SU-DHL-6 (cell line): ENCODE measurements at regions not wholly inside any gene's neighbourhood (a gene's known extent, or its start where the extent isn't known, plus 50 kb on each side); places are given as distances from the start of the nearest gene placed in this dataset.

Source experiments
- H2AFZ ChIP-seq: fragments of 200-600 bp; sonication (generic); 2 replicates; pipeline ENCODE4 v1.6.1; 2014; ENCODE audit warnings: low read depth, mild to moderate bottlenecking, moderate library complexity, mixed read lengths, antibody characterized with exemption, low read length; ENCODE audit not compliant: severe bottlenecking
- H3F3A ChIP-seq: fragments of 200-600 bp; shearing (Covaris generic); 2 replicates; pipeline ENCODE4 v1.6.0; 2016; ENCODE audit warnings: antibody characterized with exemption, mild to moderate bottlenecking; ENCODE audit not compliant: insufficient read depth
- H3K27ac ChIP-seq: fragments of 200-600 bp; sonication (generic); 2 replicates; pipeline ENCODE4 v1.5.1; 2016; ENCODE audit warnings: low read depth, mild to moderate bottlenecking, low read length, moderate library complexity, mixed read lengths
- H3K27me3 ChIP-seq: fragments of 200-600 bp; sonication (generic), shearing (Covaris generic); 2 replicates; pipeline ENCODE4 v1.6.0; 2014; ENCODE audit warnings: mild to moderate bottlenecking, low read length
- H3K36me3 ChIP-seq: fragments of 200-600 bp; sonication (generic); 2 replicates; pipeline ENCODE4 v1.6.1; 2014; ENCODE audit warnings: mild to moderate bottlenecking, low read length, mixed read lengths
- H3K4me2 ChIP-seq: fragments of 300-600, 200-600 bp; shearing (Covaris generic), sonication (generic); 2 replicates; pipeline ENCODE4 v1.6.0; 2014; ENCODE audit warnings: low read length, low read depth, mild to moderate bottlenecking; ENCODE audit not compliant: poor library complexity, severe bottlenecking
- H3K4me3 ChIP-seq: fragments of 200-600 bp; sonication (generic); 2 replicates; pipeline ENCODE4 v1.5.1; 2014; ENCODE audit warnings: antibody characterized with exemption, low read length, mild to moderate bottlenecking, mixed read lengths; ENCODE audit not compliant: insufficient read depth, poor library complexity, severe bottlenecking
- H3K79me2 ChIP-seq: fragments of 200-600 bp; sonication (generic); 2 replicates; pipeline ENCODE4 v1.6.1; 2014; ENCODE audit warnings: mild to moderate bottlenecking, low read length, moderate library complexity; ENCODE audit not compliant: insufficient read depth
- H3K9ac ChIP-seq: fragments of 200-600 bp; sonication (generic); 2 replicates; pipeline ENCODE4 v1.7.0; 2014; ENCODE audit warnings: mild to moderate bottlenecking, low read length
- H3K9me2 ChIP-seq: fragments of 200-600 bp; sonication (generic); replicated peaks from 2 replicates; pipeline ENCODE4 v1.6.1; 2014; ENCODE audit warnings: low read length; ENCODE audit not compliant: insufficient read depth
- H3K9me3 ChIP-seq: fragments of 200-600 bp; sonication (generic); 2 replicates; pipeline ENCODE4 v1.6.1; 2014; ENCODE audit warnings: low read length, mixed read lengths; ENCODE audit not compliant: insufficient read depth
- H4K20me1 ChIP-seq: fragments of 200-600 bp; sonication (generic); 2 replicates; pipeline ENCODE4 v1.6.1; 2014; ENCODE audit warnings: low read depth, mild to moderate bottlenecking, antibody characterized with exemption, low read length, moderate library complexity, mixed read lengths
- EZH2phosphoT487 ChIP-seq: fragments of 200-600 bp; sonication (generic), shearing (Covaris generic); conservative IDR thresholded peaks from 2 replicates; pipeline ENCODE4 v1.6.1; 2018; ENCODE audit warnings: mild to moderate bottlenecking, antibody characterized with exemption, low read length, moderate library complexity, mixed read lengths
- TF ChIP-seq, protein P1 (sequence below): fragments of 200-600 bp; sonication (generic); IDR thresholded peaks from one replicate; pipeline ENCODE4 v1.5.1; 2017; ENCODE audit warnings: antibody characterized with exemption, mild to moderate bottlenecking, low read length, moderate library complexity; ENCODE audit not compliant: insufficient read depth, poor library complexity, severe bottlenecking

- Histone ChIP-seq H2AFZ (no peak overlapping the region), H3K9me3 (no peaks in the 10 kb centered on the region), H3K27ac (no peak overlapping the region), H3K79me2 (no peaks in the 10 kb centered on the region), H3K9me2 (no peaks in the 10 kb centered on the region; the same call in 1 of the 2 replicates), H4K20me1 (no peaks in the 10 kb centered on the region), H3K27me3 (no peaks in the 10 kb centered on the region), H3F3A (no peaks in the 10 kb centered on the region), H3K9ac (no peak overlapping the region), H3K4me2 (no peak overlapping the region), H3K4me3 (no peak overlapping the region), H3K36me3 (no peaks in the 10 kb centered on the region)
- no peak for TF ChIP-seq EZH2phosphoT487
- TF ChIP-seq, protein P1, sequence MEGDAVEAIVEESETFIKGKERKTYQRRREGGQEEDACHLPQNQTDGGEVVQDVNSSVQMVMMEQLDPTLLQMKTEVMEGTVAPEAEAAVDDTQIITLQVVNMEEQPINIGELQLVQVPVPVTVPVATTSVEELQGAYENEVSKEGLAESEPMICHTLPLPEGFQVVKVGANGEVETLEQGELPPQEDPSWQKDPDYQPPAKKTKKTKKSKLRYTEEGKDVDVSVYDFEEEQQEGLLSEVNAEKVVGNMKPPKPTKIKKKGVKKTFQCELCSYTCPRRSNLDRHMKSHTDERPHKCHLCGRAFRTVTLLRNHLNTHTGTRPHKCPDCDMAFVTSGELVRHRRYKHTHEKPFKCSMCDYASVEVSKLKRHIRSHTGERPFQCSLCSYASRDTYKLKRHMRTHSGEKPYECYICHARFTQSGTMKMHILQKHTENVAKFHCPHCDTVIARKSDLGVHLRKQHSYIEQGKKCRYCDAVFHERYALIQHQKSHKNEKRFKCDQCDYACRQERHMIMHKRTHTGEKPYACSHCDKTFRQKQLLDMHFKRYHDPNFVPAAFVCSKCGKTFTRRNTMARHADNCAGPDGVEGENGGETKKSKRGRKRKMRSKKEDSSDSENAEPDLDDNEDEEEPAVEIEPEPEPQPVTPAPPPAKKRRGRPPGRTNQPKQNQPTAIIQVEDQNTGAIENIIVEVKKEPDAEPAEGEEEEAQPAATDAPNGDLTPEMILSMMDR, result no peak
Measured at GRCh38 chr6:8881663-8882062, 446.3 kb upstream of the SLC35B3 start.

DNA sequence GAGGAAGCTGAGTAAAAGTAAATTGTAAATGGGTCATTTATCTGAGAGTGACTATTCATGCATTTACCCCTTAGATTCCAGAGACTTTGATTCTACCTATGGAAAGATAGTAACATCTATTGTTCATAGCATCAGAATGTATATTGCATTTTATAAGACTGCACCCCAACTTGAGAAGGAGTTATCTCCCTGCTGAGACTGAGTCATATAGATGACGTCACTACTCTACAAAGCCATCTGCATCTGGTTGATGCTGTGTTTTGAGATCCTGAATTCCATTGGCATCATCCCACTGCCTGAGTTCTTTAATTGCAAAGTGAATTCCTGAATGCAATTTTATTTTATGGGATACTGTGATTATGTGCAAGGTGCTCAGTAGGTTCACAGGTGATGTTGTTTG, 444.0 kb upstream of the SLC35B3 start:
- Histone ChIP-seq H3F3A (no peaks in the 10 kb centered on the region), H3K4me3 (no peak overlapping the region), H2AFZ (no peak overlapping the region), H3K9ac (no peak overlapping the region), H3K27me3 (no peaks in the 10 kb centered on the region), H3K79me2 (no peaks in the 10 kb centered on the region), H3K9me2 (no peaks in the 10 kb centered on the region; the same call in 1 of the 2 replicates), H3K4me2 (no peak overlapping the region), H4K20me1 (no peaks in the 10 kb centered on the region), H3K9me3 (no peaks in the 10 kb centered on the region), H3K27ac (no peak overlapping the region), H3K36me3 (no peaks in the 10 kb centered on the region)
- TF ChIP-seq EZH2phosphoT487, result no peak
- TF ChIP-seq, protein P1, result no peak

- no peaks in the 10 kb centered on the region for H3K79me2 ChIP-seq
- no peak overlapping the region for H2AFZ ChIP-seq
- H3K9me3 ChIP-seq, result no peaks in the 10 kb centered on the region
- no peaks in the 10 kb centered on the region for H3K9me2 ChIP-seq
- TF ChIP-seq, protein P1, result no peak
- TF ChIP-seq EZH2phosphoT487, result no peak
- H3K4me2 ChIP-seq, result no peak overlapping the region
- no peaks in the 10 kb centered on the region for H3K36me3 ChIP-seq
- H3K27ac ChIP-seq, result no peak overlapping the region
- H3K27me3 ChIP-seq, result no peaks in the 10 kb centered on the region
- no peaks in the 10 kb centered on the region for H4K20me1 ChIP-seq
- no peak overlapping the region for H3K4me3 ChIP-seq
- no peak overlapping the region for H3K9ac ChIP-seq
- no peaks in the 10 kb centered on the region for H3F3A ChIP-seq
Measured at GRCh38 chr6:8875986-8876385, 440.6 kb upstream of the SLC35B3 start.

GRCh38 chr6:8872589-8872988, 437.2 kb upstream of the SLC35B3 start:
- no peaks in the 10 kb centered on the region for H3K9me2 ChIP-seq
- no peaks in the 10 kb centered on the region for H3K9me3 ChIP-seq
- no peak overlapping the region for H3K9ac ChIP-seq
- no peak overlapping the region for H3K4me3 ChIP-seq
- no peak overlapping the region for H3K4me2 ChIP-seq
- no peak overlapping the region for H2AFZ ChIP-seq
- no peaks in the 10 kb centered on the region for H3K36me3 ChIP-seq
- no peaks in the 10 kb centered on the region for H3K27me3 ChIP-seq
- no peaks in the 10 kb centered on the region for H3F3A ChIP-seq
- no peaks in the 10 kb centered on the region for H3K79me2 ChIP-seq
- H4K20me1 ChIP-seq, result no peaks in the 10 kb centered on the region
- TF ChIP-seq EZH2phosphoT487, result no peak
- H3K27ac ChIP-seq, result no peak overlapping the region
